Testis (tissue), 2 donors: ENCODE measurements at regions not wholly inside any gene's neighbourhood (a gene's known extent, or its start where the extent isn't known, plus 50 kb on each side); places are given as distances from the start of the nearest gene placed in this dataset.

Experiments
- DNase-seq: peaks from one replicate; pipeline ENCODE4 v3.0.0-alpha.2; 2019
- H3K27ac ChIP-seq, 2 donors: fragments of 200-600 bp; sonication (generic); one replicate each; pipeline ENCODE4 v1.5.1; 2019
- H3K27me3 ChIP-seq: fragments of 200-600 bp; sonication (generic); one replicate; pipeline ENCODE4 v1.5.1; 2019
- H3K36me3 ChIP-seq: fragments of 200-600 bp; sonication (generic); one replicate; pipeline ENCODE4 v1.5.1; 2017; ENCODE audit warnings: low read depth; ENCODE audit errors: missing control alignments
- H3K4me1 ChIP-seq: fragments of 200-600 bp; sonication (generic); one replicate; pipeline ENCODE4 v1.5.1; 2019
- H3K4me3 ChIP-seq, 2 donors: fragments of 200-600 bp; sonication (generic); one replicate each; pipeline ENCODE4 v1.5.1; 2017 to 2019
- H3K9me3 ChIP-seq: fragments of 200-600 bp; sonication (generic); one replicate; pipeline ENCODE4 v1.5.1; 2017
- CTCF ChIP-seq, 3 experiments: fragments of 450-650 bp in 2 of 3; fragments of 200-600 bp in 1 of 3; sonication (generic) in 1 of 3; IDR thresholded peaks; one replicate each; pipeline ENCODE4 v1.5.1; 2016 to 2019; ENCODE audit warnings: antibody characterized with exemption in 3 of 3, mild to moderate bottlenecking in 2 of 3, moderate library complexity in 1 of 3
- POLR2A ChIP-seq: fragments of 450-650 bp; IDR thresholded peaks from one replicate; pipeline ENCODE4 v1.6.1; 2017; ENCODE audit warnings: antibody characterized with exemption, mild to moderate bottlenecking, moderate library complexity
- WGBS, 2 donors: methylation state at CpG; one replicate each; pipeline ENCODE4 v1.1.5; 2018; 5-methylcytosine and 5-hydroxymethylcytosine counted together
- intact Hi-C: fragments of 100-400 bp; cut with DNase I; formaldehyde crosslinking; loops from one replicate; pipeline ENCODE4 v1.15.1; 2023; ENCODE audit warnings: low total_unique reads

- H3K4me1 ChIP-seq, result no peaks in the 10 kb centered on the region
- no peaks in the 10 kb centered on the region for H3K36me3 ChIP-seq
- intact Hi-C loops, result no loop called here
- peak overlapping the region; percentile 19 to 48 for H3K27ac ChIP-seq
- H3K4me3 ChIP-seq, result no peak overlapping the region
- peak; percentile 59 for DNase-seq
- TF ChIP-seq CTCF (IDR thresholded peaks at IDR 0.05) (no peak), POLR2A (no peak)
- no peaks in the 10 kb centered on the region for H3K9me3 ChIP-seq
- H3K27me3 ChIP-seq, result no peaks in the 10 kb centered on the region
- 49 to 75% methylated on average over 1 of the region's 1 CpG for WGBS, 2 donors
Measured at GRCh38 chr1:68308034-68308433, 75.7 kb upstream of the WLS start.

GRCh38 chr1:68307378-68307787 lies 75.1 kb upstream of the WLS start:
- intact Hi-C loops, result no loop called here

GRCh38 chr1:68301471-68302001 lies 69.2 kb upstream of the WLS start:
- intact Hi-C loops, result no loop called here

More at GRCh38 chr1:68307378-68307787, 75.1 kb upstream of the WLS start:
- Histone ChIP-seq H3K36me3 (no peaks in the 10 kb centered on the region), H3K27ac (peak overlapping the region; percentile 19 to 48), H3K9me3 (no peaks in the 10 kb centered on the region), H3K4me3 (no peak overlapping the region), H3K4me1 (no peaks in the 10 kb centered on the region), H3K27me3 (no peaks in the 10 kb centered on the region)
- 63 to 72% methylated on average over 3 of the region's 3 CpGs for WGBS, 2 donors
- no peak for TF ChIP-seq POLR2A
- no peak for TF ChIP-seq CTCF (IDR thresholded peaks at IDR 0.05)
- no peak for DNase-seq

GRCh38 chr1:68294367-68295066 lies 62.2 kb upstream of the WLS start:
- no peaks in the 10 kb centered on the region for H3K9me3 ChIP-seq
- H3K4me1 ChIP-seq, result peaks cover 32% of the 10 kb centered on the region
- intact Hi-C loops, result no loop called here
- no peaks in the 10 kb centered on the region for H3K36me3 ChIP-seq
- no peaks in the 10 kb centered on the region for H3K27me3 ChIP-seq
- WGBS, 2 donors, result 63 to 64% methylated on average over 15 to 16 of the region's 16 CpGs
- peak overlapping the region in 1 of 2 donors; percentile 35 for H3K27ac ChIP-seq
- DNase-seq, result no peak
- TF ChIP-seq CTCF (IDR thresholded peaks at IDR 0.05) (no peak), POLR2A (no peak)
- H3K4me3 ChIP-seq, result no peak overlapping the region

More at GRCh38 chr1:68301471-68302001, 69.2 kb upstream of the WLS start:
- DNase-seq, result no peak
- TF ChIP-seq CTCF (IDR thresholded peaks at IDR 0.05) (no peak), POLR2A (no peak)
- Histone ChIP-seq H3K27ac (no peak overlapping the region), H3K4me1 (no peaks in the 10 kb centered on the region), H3K27me3 (no peaks in the 10 kb centered on the region), H3K36me3 (no peaks in the 10 kb centered on the region), H3K4me3 (no peak overlapping the region), H3K9me3 (no peaks in the 10 kb centered on the region)
- WGBS, 2 donors, result 79 to 86% methylated on average over 2 of the region's 2 CpGs
